Activated CD4-positive, alpha-beta T cell treated with anti-CD3 and anti-CD28 coated beads, Interleukin-10, Interleukin-2, amounts not matched to agents 100 ng/mL and 50 ng/mL, durations not matched to agents 16 hours and 8 hours (primary cell): ENCODE measurements at regions not wholly inside any gene's neighbourhood (a gene's known extent, or its start where the extent isn't known, plus 50 kb on each side); places are given as distances from the start of the nearest gene placed in this dataset.
A peak's percentile ranks its signal among the peaks of the same experiment; 100 is the strongest.
"Not testable (repeated sequence)": the region's sequence is repeated elsewhere in the genome, so short reads cannot be mapped to it uniquely, and the experiment has no call there.

Experiments used
- DNase-seq: peaks from one replicate; pipeline ENCODE4 v3.0.0-alpha.2; 2020

GRCh38 chr3:118766306-118766669 lies 268.4 kb downstream of the IGSF11 start:
- no peak for DNase-seq

GRCh38 chr3:118772036-118772435 lies 262.6 kb downstream of the IGSF11 start:
- DNase-seq: no peak

- DNase-seq: peak; percentile 14
Measured at GRCh38 chr3:118772547-118773011, 262.1 kb downstream of the IGSF11 start.

- DNase-seq: no peak
Measured at GRCh38 chr3:118775021-118775420, 259.6 kb downstream of the IGSF11 start.

- no peak for DNase-seq
Measured at GRCh38 chr3:118778201-118778600, 256.4 kb downstream of the IGSF11 start.

DNA sequence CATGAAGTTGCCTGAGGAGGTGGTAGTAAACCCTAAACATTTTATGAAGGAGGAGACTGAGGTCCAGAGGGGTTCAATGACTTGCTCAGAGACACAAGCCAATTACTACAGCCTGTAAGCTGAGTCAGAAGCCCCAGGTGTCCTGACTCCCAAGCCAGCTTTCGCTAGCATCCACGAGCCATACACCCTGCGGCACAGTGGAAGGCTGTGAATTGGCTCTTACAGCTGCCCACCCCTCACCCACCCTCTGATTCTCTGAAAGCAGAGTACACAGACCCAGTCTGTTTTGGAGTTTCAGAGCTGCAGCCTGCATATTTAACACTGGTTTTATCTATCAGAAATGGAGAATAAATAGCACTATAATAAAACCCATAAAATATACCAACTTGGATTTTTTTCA lies 253.4 kb downstream of the IGSF11 start:
- DNase-seq: no peak

DNA sequence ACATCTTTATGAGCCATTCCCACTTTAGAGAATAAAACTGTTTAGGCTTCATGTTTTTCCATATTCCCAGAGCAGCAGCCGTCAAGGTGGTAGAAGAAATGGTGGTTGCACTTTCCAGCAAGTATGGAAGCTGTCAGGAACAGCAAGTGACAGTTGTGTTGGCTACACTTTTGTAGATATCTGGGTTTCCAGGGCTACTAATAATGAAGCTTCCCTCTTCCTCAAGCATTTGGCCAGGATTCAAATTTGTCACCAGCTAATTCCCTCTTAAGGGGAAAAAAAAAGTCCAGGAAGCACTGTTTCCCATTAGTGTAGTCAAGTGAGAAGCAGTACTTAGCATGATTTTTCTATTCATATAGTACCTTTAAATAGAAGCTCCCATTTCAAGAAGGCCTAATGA lies 252.8 kb downstream of the IGSF11 start:
- DNase-seq: no peak

GRCh38 chr3:118782755-118783202 lies 251.9 kb downstream of the IGSF11 start:
- no peak for DNase-seq

GRCh38 chr3:118785415-118785814 lies 249.2 kb downstream of the IGSF11 start:
- DNase-seq: no peak

GRCh38 chr3:118791246-118791645 lies 243.4 kb downstream of the IGSF11 start:
- no peak for DNase-seq

DNA sequence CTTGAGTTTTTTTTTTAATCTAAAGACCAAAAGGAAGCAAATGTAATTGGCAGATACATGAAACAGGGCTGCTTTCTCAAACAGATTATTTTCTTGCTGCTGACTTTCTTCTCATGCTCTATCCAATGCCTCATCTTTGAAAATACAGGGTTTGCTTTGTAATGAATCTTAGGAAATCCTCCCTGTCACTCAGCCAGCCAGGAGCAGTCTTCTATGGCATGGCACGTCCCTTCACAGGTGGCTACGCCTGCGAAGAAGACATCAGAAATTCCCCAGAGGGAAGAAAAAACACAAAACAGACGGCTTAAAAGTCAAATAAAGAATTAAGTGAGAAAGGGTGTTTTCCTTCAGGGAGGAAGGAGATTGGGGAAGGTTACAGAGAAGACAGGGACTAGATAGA lies 242.5 kb downstream of the IGSF11 start:
- DNase-seq: no peak

- DNase-seq: no peak
Measured at GRCh38 chr3:118793176-118793575, 241.5 kb downstream of the IGSF11 start.

- no peak for DNase-seq
Measured at GRCh38 chr3:118799303-118799702, 235.3 kb downstream of the IGSF11 start.

GRCh38 chr3:118801899-118802298 lies 232.7 kb downstream of the IGSF11 start:
- DNase-seq: no peak

DNA sequence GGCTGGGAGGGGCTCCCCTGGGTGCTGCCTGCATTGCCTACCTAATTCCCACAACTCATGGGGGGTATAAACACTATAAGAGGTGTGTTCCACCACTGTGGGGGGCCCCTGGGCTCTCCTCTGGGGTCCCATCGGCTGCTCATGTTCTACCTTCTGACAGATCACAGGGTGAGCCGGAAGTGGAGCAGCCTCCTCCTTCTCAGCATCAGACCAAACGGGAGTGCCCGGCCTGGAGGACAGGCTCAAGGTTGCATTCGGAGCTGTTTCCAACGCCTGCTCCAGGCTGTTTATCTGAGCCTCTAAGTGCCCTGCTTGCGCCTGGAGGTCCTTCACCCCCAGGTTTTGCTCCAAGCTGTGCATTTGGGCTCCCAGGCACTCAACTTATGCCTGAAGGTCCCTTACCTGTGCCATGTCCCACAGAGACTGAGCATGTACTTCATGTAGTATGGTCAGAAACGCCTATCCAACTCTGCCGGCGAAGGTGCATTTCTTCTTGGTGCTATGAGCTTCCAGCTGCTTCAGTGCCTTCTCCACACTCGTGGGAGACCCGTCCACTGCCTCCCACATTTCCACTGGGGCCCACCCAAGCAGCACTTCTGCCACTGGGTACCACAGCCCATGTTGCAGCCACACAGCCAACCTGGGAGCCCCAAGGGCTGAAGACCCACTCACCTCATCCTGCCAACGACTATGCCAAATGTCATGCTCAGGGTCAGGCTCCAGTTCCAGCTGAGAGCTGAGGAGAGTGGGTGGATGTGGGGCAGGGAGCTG lies 232.1 kb downstream of the IGSF11 start:
- no peak for DNase-seq

- DNase-seq: no peak
Measured at GRCh38 chr3:118803096-118803476, 231.6 kb downstream of the IGSF11 start.

GRCh38 chr3:118805007-118805406 lies 229.6 kb downstream of the IGSF11 start:
- no peak for DNase-seq

DNA sequence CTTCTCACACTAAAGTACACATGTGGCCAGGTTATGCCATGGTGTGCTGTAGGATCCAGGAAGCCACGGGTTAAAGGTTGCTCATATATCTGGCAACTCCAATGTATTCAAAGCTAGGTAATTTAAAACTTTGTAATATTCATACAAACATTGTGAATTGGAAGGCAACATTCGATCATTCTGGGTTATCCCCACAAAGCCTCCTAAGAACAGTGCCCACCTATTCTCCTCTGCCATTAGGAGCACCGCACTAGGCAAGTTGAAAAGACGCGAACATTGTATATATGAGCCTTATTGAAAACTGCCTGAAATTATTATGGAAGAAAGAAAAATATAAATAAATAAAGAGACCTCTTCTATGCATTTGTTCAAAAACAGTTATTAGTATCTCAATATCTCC lies 228.2 kb downstream of the IGSF11 start:
- no peak for DNase-seq

DNA sequence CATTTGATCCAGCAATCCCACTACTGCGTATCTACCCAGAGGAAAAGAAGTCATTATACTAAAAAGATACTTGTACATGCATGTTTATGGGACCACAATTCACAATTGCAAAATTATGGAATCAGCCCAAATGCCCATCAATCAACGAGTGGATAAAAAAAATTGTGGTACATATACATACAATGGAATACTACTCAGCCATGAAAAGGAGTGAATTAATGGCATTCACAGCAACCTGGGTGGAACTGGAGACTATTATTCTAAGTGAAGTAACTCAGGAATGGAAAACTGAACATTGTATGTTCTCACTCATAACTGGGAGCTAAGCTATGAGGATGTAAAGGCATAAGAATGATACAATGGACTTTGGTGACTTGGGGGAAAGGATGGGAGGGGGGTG lies 227.3 kb downstream of the IGSF11 start:
- DNase-seq: not testable (repeated sequence)

GRCh38 chr3:118808723-118809122 lies 225.9 kb downstream of the IGSF11 start:
- no peak for DNase-seq

DNA sequence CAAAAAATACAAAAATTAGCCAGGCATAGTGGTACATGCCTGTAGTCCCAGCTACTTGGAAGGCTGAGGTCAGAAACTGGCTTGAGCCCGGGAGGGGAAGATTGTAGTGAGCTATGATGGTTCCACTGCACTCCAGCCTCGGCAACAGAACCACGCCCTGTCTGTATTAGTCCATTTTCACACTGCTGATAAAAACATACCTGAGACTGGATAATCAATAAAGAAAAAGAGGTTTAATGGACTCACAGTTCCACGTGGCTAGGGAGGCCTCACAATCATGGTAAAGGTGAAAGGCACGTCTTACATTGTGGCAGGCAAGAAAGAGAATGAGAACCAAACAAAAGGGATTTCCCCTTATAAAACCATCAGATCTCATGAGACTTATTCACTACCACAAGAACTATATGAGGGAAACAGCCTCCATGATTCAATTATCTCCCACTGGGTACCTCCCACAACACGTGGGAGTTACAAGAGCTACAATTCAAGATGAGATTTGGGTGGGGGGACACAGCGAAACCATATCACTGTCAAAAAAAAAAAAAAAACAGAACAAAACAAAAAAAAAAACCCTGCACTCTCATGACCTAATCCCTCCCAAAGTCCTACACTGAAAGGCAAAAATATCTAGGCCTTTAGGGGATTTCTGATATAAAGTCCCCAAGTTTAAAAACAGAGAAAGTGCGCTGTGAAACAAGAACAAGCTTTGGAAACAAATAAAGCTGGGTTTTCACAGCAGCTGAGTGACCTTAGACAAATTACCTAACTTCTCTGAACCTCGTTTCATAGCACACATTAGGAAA lies 224.7 kb downstream of the IGSF11 start:
- DNase-seq: no peak

DNA sequence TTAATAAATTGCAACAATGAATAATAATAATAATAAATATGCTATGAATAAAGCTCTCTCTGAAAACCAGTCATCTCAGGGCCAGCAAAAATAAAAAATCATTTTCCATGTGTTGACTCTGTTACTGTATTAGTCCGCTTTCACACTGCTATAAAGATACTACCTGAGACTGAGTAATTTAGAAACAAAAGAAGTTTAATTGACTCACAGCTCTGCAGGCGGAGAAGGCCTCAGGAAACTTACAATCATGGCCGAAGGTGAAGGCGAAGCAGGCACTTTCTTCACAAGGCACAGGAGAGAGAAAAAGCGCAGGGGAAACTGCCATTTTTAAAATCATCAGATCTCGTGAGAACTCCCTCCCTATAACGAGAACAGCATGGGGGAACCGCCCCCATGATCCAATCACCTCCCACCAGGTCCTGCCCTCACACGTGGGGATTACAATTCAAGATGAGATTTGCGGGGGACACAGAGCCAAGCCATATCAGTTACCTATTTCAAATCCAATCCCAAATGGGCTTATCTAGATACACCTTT lies 224.1 kb downstream of the IGSF11 start:
- peak; percentile 6 for DNase-seq

DNA sequence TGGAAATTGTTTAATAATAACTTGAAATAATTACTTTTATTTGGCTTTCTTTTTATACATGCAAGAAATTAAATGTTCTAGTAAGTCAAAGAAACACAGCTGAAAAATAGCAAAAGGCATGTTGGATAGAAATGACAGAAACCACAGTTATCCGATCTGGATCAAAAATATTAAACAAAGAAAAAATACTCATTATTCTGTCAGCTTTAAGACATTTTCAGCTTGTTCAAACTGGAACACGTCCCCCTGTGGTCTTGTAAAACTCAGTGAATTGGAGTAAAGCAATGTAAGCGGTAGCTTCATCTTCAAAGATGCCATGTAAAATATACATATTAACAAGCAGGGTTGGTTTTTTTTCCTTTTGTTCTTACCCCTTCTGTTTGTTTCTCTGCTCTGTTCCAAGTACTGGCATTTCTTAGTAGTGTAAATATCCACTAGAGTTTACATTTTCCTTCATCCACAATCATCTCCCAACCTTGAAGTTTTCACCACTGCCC lies 223.4 kb downstream of the IGSF11 start:
- DNase-seq: no peak

- DNase-seq: no peak
Measured at GRCh38 chr3:118813472-118813871, 221.2 kb downstream of the IGSF11 start.
